ENCODE measurements at regions not wholly inside any gene's neighbourhood (a gene's known extent, or its start where the extent isn't known, plus 50 kb on each side); places are given as distances from the start of the nearest gene placed in this dataset.

GRCh38 chr2:125644257-125644656 is 1011.7 kb upstream of the GYPC start:
- H3K4me3 Mint-ChIP-seq: no peak overlapping the region
- Histone ChIP-seq H3K36me3 (replicated peaks in 1 of 2; ENCODE audit: control insufficient read depth in 1 of 2, insufficient read depth in 2 of 2, low read length in 2 of 2) (no peaks in the 10 kb centered on the region), H3K4me2 (replicated peaks; ENCODE audit: extremely low read depth, low read length, poor library complexity, severe bottlenecking) (no peak overlapping the region), H2AFZ (ENCODE audit: insufficient read depth, low read depth, low read length, poor library complexity, severe bottlenecking) (no peak overlapping the region), H4K20me1 (ENCODE audit: insufficient read depth, low read length) (no peaks in the 10 kb centered on the region), H3K9me3 (replicated peaks in 1 of 2; ENCODE audit: control insufficient read depth in 1 of 2, insufficient read depth in 1 of 2, low read length in 2 of 2) (peaks cover 0 to 5% of the 10 kb centered on the region in 2 donors), H3K27me3 (ENCODE audit: control insufficient read depth in 2 of 2, insufficient read depth in 2 of 2, low read length in 2 of 2) (no peaks in the 10 kb centered on the region), H3K4me1 (ENCODE audit: control insufficient read depth in 1 of 2, insufficient read depth in 2 of 2, low read length in 2 of 2) (no peaks in the 10 kb centered on the region), H3K27ac (ENCODE audit: low read depth in 1 of 2, low read length in 2 of 2) (no peak overlapping the region), H3K79me2 (ENCODE audit: insufficient read depth, low read length) (no peaks in the 10 kb centered on the region), H3K9ac (ENCODE audit: insufficient read depth, low read length, poor library complexity, severe bottlenecking) (no peak overlapping the region), H3K4me3 (replicated peaks in 1 of 3; ENCODE audit: low read depth in 2 of 3, low read length in 3 of 3) (no peak overlapping the region)
- WGBS (ENCODE audit: insufficient coverage): no CpG with 5 or more reads among the region's 1 CpG
- no peak for DNase-seq
- intact Hi-C loops (cut with micrococcal nuclease): no loop called here
- no peaks in the 10 kb centered on the region for H3K36me3 Mint-ChIP-seq
- no peak for TF ChIP-seq CTCF (IDR thresholded peaks at IDR 0.05)
- no peak overlapping the region for H3K27ac Mint-ChIP-seq
- H3K4me1 Mint-ChIP-seq: no peaks in the 10 kb centered on the region
- H3K27me3 Mint-ChIP-seq (ENCODE audit: low read depth in 3 of 3): peaks cover 0 to 1% (median 0%) of the 10 kb centered on the region in 3 donors
- peaks cover 0 to 4% (median 0%) of the 10 kb centered on the region in 7 donors for H3K9me3 Mint-ChIP-seq

GRCh38 chr2:125652280-125652679 is 1003.7 kb upstream of the GYPC start:
- no peaks in the 10 kb centered on the region for H3K27me3 Mint-ChIP-seq (ENCODE audit: low read depth in 3 of 3)
- no peak overlapping the region for H2AFZ ChIP-seq (ENCODE audit: insufficient read depth, low read depth, low read length, poor library complexity, severe bottlenecking)
- no peak overlapping the region for H3K4me3 Mint-ChIP-seq
- H3K79me2 ChIP-seq (ENCODE audit: insufficient read depth, low read length): no peaks in the 10 kb centered on the region
- TF ChIP-seq CTCF (IDR thresholded peaks at IDR 0.05): no peak
- no peak for DNase-seq
- H3K4me1 Mint-ChIP-seq: no peaks in the 10 kb centered on the region
- H4K20me1 ChIP-seq (ENCODE audit: insufficient read depth, low read length): no peaks in the 10 kb centered on the region
- H3K9ac ChIP-seq (ENCODE audit: insufficient read depth, low read length, poor library complexity, severe bottlenecking): no peak overlapping the region
- H3K4me2 ChIP-seq (replicated peaks; ENCODE audit: extremely low read depth, low read length, poor library complexity, severe bottlenecking): no peak overlapping the region
- H3K27ac ChIP-seq (ENCODE audit: low read depth in 1 of 2, low read length in 2 of 2): no peak overlapping the region
- H3K36me3 Mint-ChIP-seq: no peaks in the 10 kb centered on the region
- 81% methylated on average over 3 of the region's 3 CpGs for WGBS (ENCODE audit: insufficient coverage)
- H3K4me3 ChIP-seq (replicated peaks in 1 of 3; ENCODE audit: low read depth in 2 of 3, low read length in 3 of 3): no peak overlapping the region
- H3K4me1 ChIP-seq (ENCODE audit: control insufficient read depth in 1 of 2, insufficient read depth in 2 of 2, low read length in 2 of 2): no peaks in the 10 kb centered on the region
- H3K36me3 ChIP-seq (replicated peaks in 1 of 2; ENCODE audit: control insufficient read depth in 1 of 2, insufficient read depth in 2 of 2, low read length in 2 of 2): no peaks in the 10 kb centered on the region
- no peaks in the 10 kb centered on the region for H3K27me3 ChIP-seq (ENCODE audit: control insufficient read depth in 2 of 2, insufficient read depth in 2 of 2, low read length in 2 of 2)
- no peak overlapping the region for H3K27ac Mint-ChIP-seq
- intact Hi-C loops (cut with micrococcal nuclease): no loop called here
- peaks cover 0 to 4% (median 1%) of the 10 kb centered on the region in 7 donors for H3K9me3 Mint-ChIP-seq
- no peaks in the 10 kb centered on the region for H3K9me3 ChIP-seq (replicated peaks in 1 of 2; ENCODE audit: control insufficient read depth in 1 of 2, insufficient read depth in 1 of 2, low read length in 2 of 2)
